ENCODE measurements at regions not wholly inside any gene's neighbourhood (a gene's known extent, or its start where the extent isn't known, plus 50 kb on each side); places are given as distances from the start of the nearest gene placed in this dataset.

GRCh38 chr15:96503276-96503675, 172.8 kb downstream of the NR2F2 start:
- no peak for FAIRE-seq

GRCh38 chr15:96504371-96504770, 173.9 kb downstream of the NR2F2 start:
- FAIRE-seq (no peak), DNase-seq (ENCODE audit: extremely low spot score, insufficient read length, low read depth) (no peak)

More at GRCh38 chr15:96503276-96503675, 172.8 kb downstream of the NR2F2 start:
- DNase-seq (ENCODE audit: extremely low spot score, insufficient read length, low read depth) = no peak

- FAIRE-seq (no peak), DNase-seq (ENCODE audit: extremely low spot score, insufficient read length, low read depth) (no peak)
Measured at GRCh38 chr15:96505014-96505413, 174.5 kb downstream of the NR2F2 start.

- DNase-seq (ENCODE audit: extremely low spot score, insufficient read length, low read depth) = no peak
- no peak for FAIRE-seq
Measured at GRCh38 chr15:96514607-96515285, 184.2 kb downstream of the NR2F2 start.

- FAIRE-seq = no peak
- no peak for DNase-seq (ENCODE audit: extremely low spot score, insufficient read length, low read depth)
Measured at GRCh38 chr15:96515371-96515770, 184.9 kb downstream of the NR2F2 start.

- no peak for FAIRE-seq
Measured at GRCh38 chr15:96521386-96521785, 190.9 kb downstream of the NR2F2 start.

GRCh38 chr15:96524676-96525417, 194.3 kb downstream of the NR2F2 start:
- DNase-seq (ENCODE audit: extremely low spot score, insufficient read length, low read depth) = no peak
- FAIRE-seq = no peak

More at GRCh38 chr15:96521386-96521785, 190.9 kb downstream of the NR2F2 start:
- no peak for DNase-seq (ENCODE audit: extremely low spot score, insufficient read length, low read depth)

- FAIRE-seq (no peak), DNase-seq (ENCODE audit: extremely low spot score, insufficient read length, low read depth) (no peak)
Measured at GRCh38 chr15:96535148-96535547, 204.6 kb downstream of the NR2F2 start.

GRCh38 chr15:96538491-96538890, 208.0 kb downstream of the NR2F2 start:
- FAIRE-seq (no peak), DNase-seq (ENCODE audit: extremely low spot score, insufficient read length, low read depth) (no peak)

- DNase-seq (ENCODE audit: extremely low spot score, insufficient read length, low read depth) (no peak), FAIRE-seq (no peak)
Measured at GRCh38 chr15:96540283-96540682, 209.8 kb downstream of the NR2F2 start.

GRCh38 chr15:96542130-96542770, 211.8 kb downstream of the NR2F2 start:
- FAIRE-seq = no peak

GRCh38 chr15:96544162-96544756, 213.8 kb downstream of the NR2F2 start:
- DNase-seq (ENCODE audit: extremely low spot score, insufficient read length, low read depth) = no peak
- no peak for FAIRE-seq

More at GRCh38 chr15:96542130-96542770, 211.8 kb downstream of the NR2F2 start:
- DNase-seq (ENCODE audit: extremely low spot score, insufficient read length, low read depth) = no peak

GRCh38 chr15:96549136-96549535, 218.6 kb downstream of the NR2F2 start:
- no peak for FAIRE-seq
- DNase-seq (ENCODE audit: extremely low spot score, insufficient read length, low read depth) = no peak

GRCh38 chr15:96551196-96551595, 220.7 kb downstream of the NR2F2 start:
- FAIRE-seq (no peak), DNase-seq (ENCODE audit: extremely low spot score, insufficient read length, low read depth) (no peak)

GRCh38 chr15:96551722-96552121, 221.2 kb downstream of the NR2F2 start:
- FAIRE-seq (no peak), DNase-seq (ENCODE audit: extremely low spot score, insufficient read length, low read depth) (no peak)

- no peak for DNase-seq (ENCODE audit: extremely low spot score, insufficient read length, low read depth)
- no peak for FAIRE-seq
Measured at GRCh38 chr15:96553006-96553405, 222.5 kb downstream of the NR2F2 start.

- FAIRE-seq = no peak
- DNase-seq (ENCODE audit: extremely low spot score, insufficient read length, low read depth) = no peak
Measured at GRCh38 chr15:96553451-96553850, 223.0 kb downstream of the NR2F2 start.

GRCh38 chr15:96553931-96554330, 223.4 kb downstream of the NR2F2 start:
- no peak for DNase-seq (ENCODE audit: extremely low spot score, insufficient read length, low read depth)

GRCh38 chr15:96554541-96554940, 224.0 kb downstream of the NR2F2 start:
- no peak for DNase-seq (ENCODE audit: extremely low spot score, insufficient read length, low read depth)
- FAIRE-seq = no peak

More at GRCh38 chr15:96553931-96554330, 223.4 kb downstream of the NR2F2 start:
- no peak for FAIRE-seq

- FAIRE-seq (no peak), DNase-seq (ENCODE audit: extremely low spot score, insufficient read length, low read depth) (no peak)
Measured at GRCh38 chr15:96559087-96559486, 228.6 kb downstream of the NR2F2 start.

- DNase-seq (ENCODE audit: extremely low spot score, insufficient read length, low read depth) (no peak), FAIRE-seq (no peak)
Measured at GRCh38 chr15:96559631-96560030, 229.1 kb downstream of the NR2F2 start.
